H1 (cell line): ENCODE measurements at regions not wholly inside any gene's neighbourhood (a gene's known extent, or its start where the extent isn't known, plus 50 kb on each side); places are given as distances from the start of the nearest gene placed in this dataset.

Experiments
- CTCF ChIA-PET: fragments of 300-600 bp; sonication (Branson Sonifier 250); formaldehyde crosslinking; loops from one replicate; lab custom pipeline; 2021; ENCODE audit not compliant: partially characterized antibody; lab: Charles Lee
- POLR2A ChIA-PET: fragments of 300-600 bp; sonication (Branson Sonifier 250); formaldehyde crosslinking; loops from one replicate; lab custom pipeline; 2021; ENCODE audit warnings: inconsistent platforms; ENCODE audit not compliant: partially characterized antibody; lab: Charles Lee
- DNase-seq, 2 experiments: peaks; one replicate each; pipeline versions ENCODE4 v3.0.0 to v3.0.0-alpha.2; 2010 to 2022; ENCODE audit warnings: low spot score in 2 of 2, low read depth in 1 of 2, mixed read lengths in 1 of 2
- FAIRE-seq: peaks from 2 replicates; lab custom pipeline; 2011; peaks lifted over from hg19 to GRCh38; lab: Jason Lieb, UNC
- H2AFZ ChIP-seq: 2 replicates; pipeline ENCODE4 v1.8.1; 2012; ENCODE audit warnings: low read length, inconsistent platforms
- H2AK5ac ChIP-seq: 2 replicates; pipeline ENCODE4 v1.6.1; 2013; ENCODE audit warnings: low read depth, low read length
- H2BK120ac ChIP-seq: replicated peaks from 2 replicates; pipeline ENCODE3; 2013; ENCODE audit warnings: low read depth, low read length, inconsistent platforms
- H2BK12ac ChIP-seq: 2 replicates; pipeline ENCODE4 v1.6.1; 2013; ENCODE audit warnings: low read depth, low read length
- H2BK15ac ChIP-seq: 2 replicates; pipeline ENCODE4 v1.6.1; 2013; ENCODE audit warnings: low read length
- H2BK20ac ChIP-seq: 2 replicates; pipeline ENCODE4 v1.6.1; 2013; ENCODE audit warnings: low read length
- H2BK5ac ChIP-seq: 2 replicates; pipeline ENCODE4 v1.6.1; 2013; ENCODE audit warnings: low read depth, low read length
- H3K14ac ChIP-seq: 2 replicates; pipeline ENCODE4 v1.6.1; 2013; ENCODE audit warnings: inconsistent platforms; ENCODE audit not compliant: insufficient read length
- H3K18ac ChIP-seq: 2 replicates; pipeline ENCODE4 v1.6.1; 2013; ENCODE audit warnings: low read length; ENCODE audit errors: extremely low read depth
- H3K23ac ChIP-seq: 2 replicates; pipeline ENCODE4 v1.6.1; 2013; ENCODE audit warnings: inconsistent platforms; ENCODE audit not compliant: insufficient read length
- H3K23me2 ChIP-seq: 2 replicates; pipeline ENCODE4 v1.6.1; 2013; ENCODE audit warnings: low read depth, low read length
- H3K27ac ChIP-seq: 2 replicates; pipeline ENCODE4 v1.6.1; 2011; ENCODE audit warnings: low read depth, low read length, inconsistent platforms
- H3K27me3 ChIP-seq, 4 experiments: replicated peaks in 1 of 4; 1 replicate in 1 of 4; 2 replicates in 3 of 4; pipeline versions ENCODE4 v1.6.1 to v1.8.1; 2011 to 2013; ENCODE audit warnings: low read length in 3 of 4, mild to moderate bottlenecking in 3 of 4, inconsistent platforms in 2 of 4, mixed read lengths in 2 of 4, moderate library complexity in 1 of 4; ENCODE audit not compliant: control insufficient read depth in 3 of 4, insufficient read depth in 3 of 4; ENCODE audit errors: extremely low read depth in 1 of 4
- H3K36me3 ChIP-seq, 4 experiments: 2 replicates each; pipeline versions ENCODE4 v1.6.1 to v1.8.1; 2011 to 2013; ENCODE audit warnings: mild to moderate bottlenecking in 4 of 4, low read length in 3 of 4, moderate library complexity in 2 of 4, control low read depth in 1 of 4, inconsistent platforms in 1 of 4; ENCODE audit not compliant: insufficient read depth in 4 of 4, control insufficient read depth in 2 of 4
- H3K4ac ChIP-seq: replicated peaks from 2 replicates; pipeline ENCODE3; 2013; ENCODE audit warnings: low read length, low read depth, mixed read lengths, inconsistent platforms; ENCODE audit not compliant: insufficient read length
- H3K4me1 ChIP-seq, 4 experiments: replicated peaks in 1 of 4; 1 replicate in 1 of 4; 2 replicates in 3 of 4; pipeline versions ENCODE4 v1.6.1 to v1.8.1; 2011 to 2013; ENCODE audit warnings: low read length in 3 of 4, inconsistent platforms in 2 of 4, mixed read lengths in 1 of 4; ENCODE audit not compliant: insufficient read depth in 4 of 4, control insufficient read depth in 3 of 4
- H3K4me2 ChIP-seq, 2 experiments: 2 replicates each; pipeline versions ENCODE4 v1.6.1 to v1.8.1; 2011 to 2013; ENCODE audit warnings: low read depth in 2 of 2, low read length in 2 of 2, control low read depth in 1 of 2, inconsistent platforms in 1 of 2, mild to moderate bottlenecking in 1 of 2; ENCODE audit not compliant: insufficient read depth in 1 of 2
- H3K4me3 ChIP-seq, 4 experiments: fragments of 200-600, 300-600 bp in 1 of 4; sonication (generic), shearing (Covaris generic), sonication (Bioruptor Twin) in 1 of 4; 2 replicates each; pipeline versions ENCODE4 v1.5.1 to v1.8.1; 2011 to 2016; ENCODE audit warnings: low read length in 4 of 4, low read depth in 3 of 4, control low read depth in 2 of 4, inconsistent platforms in 2 of 4, mild to moderate bottlenecking in 2 of 4, mixed read lengths in 1 of 4, moderate library complexity in 1 of 4; ENCODE audit not compliant: insufficient read depth in 2 of 4; ENCODE audit errors: extremely low read depth in 1 of 4
- H3K56ac ChIP-seq: replicated peaks from 2 replicates; pipeline ENCODE3; 2013; ENCODE audit warnings: low read depth, mild to moderate bottlenecking, mixed read lengths, low read length, inconsistent platforms; ENCODE audit not compliant: insufficient read length
- H3K79me1 ChIP-seq: 2 replicates; pipeline ENCODE4 v1.6.1; 2013; ENCODE audit warnings: low read depth, low read length, control low read depth
- H3K79me2 ChIP-seq, 2 experiments: 2 replicates each; pipeline versions ENCODE4 v1.6.1 to v1.8.1; 2012 to 2013; ENCODE audit warnings: low read length in 2 of 2, mild to moderate bottlenecking in 2 of 2, inconsistent platforms in 1 of 2; ENCODE audit not compliant: insufficient read depth in 2 of 2, control insufficient read depth in 1 of 2
- H3K9ac ChIP-seq, 4 experiments: replicated peaks in 1 of 4; 1 replicate in 1 of 4; 2 replicates in 3 of 4; pipeline versions ENCODE4 v1.6.1 to v1.8.1; 2011 to 2013; ENCODE audit warnings: low read depth in 3 of 4, low read length in 3 of 4, control low read depth in 2 of 4, mild to moderate bottlenecking in 2 of 4, moderate library complexity in 2 of 4, inconsistent platforms in 1 of 4; ENCODE audit errors: extremely low read depth in 1 of 4
- H3K9me3 ChIP-seq, 2 experiments: 2 replicates each; pipeline versions ENCODE4 v1.6.1 to v1.8.1; 2012 to 2013; ENCODE audit warnings: mild to moderate bottlenecking in 2 of 2, moderate library complexity in 2 of 2, control low read depth in 1 of 2, inconsistent platforms in 1 of 2, low read depth in 1 of 2, low read length in 1 of 2, mixed read lengths in 1 of 2; ENCODE audit not compliant: insufficient read depth in 2 of 2
- H4K20me1 ChIP-seq, 2 experiments: replicated peaks in 1 of 2; 2 replicates each; pipeline versions ENCODE3 to v1.8.1; 2011 to 2013; ENCODE audit warnings: inconsistent platforms in 2 of 2, low read length in 2 of 2, mild to moderate bottlenecking in 1 of 2; ENCODE audit not compliant: insufficient read depth in 2 of 2, control insufficient read depth in 1 of 2
- H4K5ac ChIP-seq: 2 replicates; pipeline ENCODE4 v1.6.1; 2013; ENCODE audit warnings: low read length, low read depth, mixed read lengths, inconsistent platforms; ENCODE audit not compliant: insufficient read length
- H4K8ac ChIP-seq: 2 replicates; pipeline ENCODE4 v1.8.0; 2013; ENCODE audit warnings: mild to moderate bottlenecking, moderate library complexity, low read length, inconsistent platforms; ENCODE audit not compliant: insufficient read depth; ENCODE audit errors: extremely low read depth
- H4K91ac ChIP-seq: replicated peaks from 2 replicates; pipeline ENCODE3; 2013; ENCODE audit warnings: low read length, mixed read lengths, inconsistent platforms; ENCODE audit not compliant: insufficient read length
- BCL11A ChIP-seq, 2 experiments: IDR thresholded peaks; one replicate each; pipeline ENCODE4 v1.6.1; 2011; ENCODE audit warnings: low read depth in 2 of 2, low read length in 2 of 2, mild to moderate bottlenecking in 2 of 2
- CBX8 ChIP-seq: fragments of 300-800, 300-1000 bp; sonication (generic); IDR thresholded peaks from 2 replicates; pipeline ENCODE4 v1.7.1; 2016; ENCODE audit warnings: low read depth, low read length, borderline replicate concordance
- FOSL1 ChIP-seq: IDR thresholded peaks from 2 replicates; pipeline ENCODE4 v1.6.1; 2011; ENCODE audit warnings: mild to moderate bottlenecking, low read depth, low read length, moderate library complexity; ENCODE audit not compliant: insufficient read depth
- GTF2F1 ChIP-seq: IDR thresholded peaks from 2 replicates; pipeline ENCODE4 v1.6.1; 2012; ENCODE audit warnings: low read depth, low read length, improper control_type of control experiment, borderline replicate concordance
- JUND ChIP-seq: IDR thresholded peaks from 2 replicates; pipeline ENCODE4 v1.6.1; 2011; ENCODE audit warnings: mild to moderate bottlenecking, improper control_type of control experiment, low read length
- MAFK ChIP-seq: IDR thresholded peaks from 2 replicates; pipeline ENCODE4 v1.6.1; 2012; ENCODE audit warnings: low read depth, mild to moderate bottlenecking, improper control_type of control experiment, low read length
- MAX ChIP-seq: IDR thresholded peaks from 2 replicates; pipeline ENCODE4 v1.6.1; 2012; ENCODE audit warnings: inconsistent platforms
- NANOG ChIP-seq: IDR thresholded peaks from 2 replicates; pipeline ENCODE4 v1.6.1; 2011; ENCODE audit warnings: low read length, low read depth, mild to moderate bottlenecking, inconsistent platforms; ENCODE audit not compliant: insufficient read depth, poor library complexity, severe bottlenecking
- NRF1 ChIP-seq: IDR thresholded peaks from 2 replicates; pipeline ENCODE4 v1.6.1; 2011; ENCODE audit warnings: mild to moderate bottlenecking, low read depth, low read length, improper control_type of control experiment
- POU5F1 ChIP-seq: IDR thresholded peaks from 2 replicates; pipeline ENCODE4 v1.6.1; 2011; ENCODE audit warnings: low read depth, mild to moderate bottlenecking, low read length, moderate library complexity
- RAD21 ChIP-seq, 2 experiments: IDR thresholded peaks in 1 of 2; conservative IDR thresholded peaks in 1 of 2; 2 replicates each; pipeline ENCODE4 v1.6.1; 2011; ENCODE audit warnings: low read depth in 2 of 2, low read length in 2 of 2, improper control_type of control experiment in 1 of 2, inconsistent platforms in 1 of 2, mild to moderate bottlenecking in 1 of 2, moderate library complexity in 1 of 2
- SIN3A ChIP-seq, 2 experiments: IDR thresholded peaks in 1 of 2; conservative IDR thresholded peaks in 1 of 2; 2 replicates each; pipeline ENCODE4 v1.6.1; 2011 to 2012; ENCODE audit warnings: low read length in 2 of 2, improper control_type of control experiment in 1 of 2, low read depth in 1 of 2, mild to moderate bottlenecking in 1 of 2
- SP2 ChIP-seq: IDR thresholded peaks from 2 replicates; pipeline ENCODE4 v1.6.1; 2012; ENCODE audit warnings: mild to moderate bottlenecking, low read length, inconsistent platforms
- SP4 ChIP-seq: IDR thresholded peaks from 2 replicates; pipeline ENCODE4 v1.6.1; 2012; ENCODE audit warnings: low read length, inconsistent platforms
- ZNF274 ChIP-seq: IDR thresholded peaks from 2 replicates; pipeline ENCODE4 v1.7.0; 2012; ENCODE audit warnings: low read length, borderline replicate concordance; ENCODE audit errors: extremely low read depth
- WGBS, 2 experiments: shearing (Covaris generic) in 1 of 2; methylation state at CpG; one replicate each; pipeline versions ENCODE4 v1.1.6 to v1.1.7; 2013 to 2015; ENCODE audit warnings: low lambda C conversion rate in 2 of 2, mixed read lengths in 2 of 2, inconsistent platforms in 1 of 2, low coverage in 1 of 2, missing lambda C conversion rate in 1 of 2; ENCODE audit not compliant: insufficient replicate concordance in 2 of 2, insufficient coverage in 1 of 2, insufficient read length in 1 of 2; ENCODE audit errors: extremely low coverage in 1 of 2, missing lambda C conversion rate in 1 of 2; 5-methylcytosine and 5-hydroxymethylcytosine counted together

- Histone ChIP-seq H2BK20ac (no peak overlapping the region), H3K18ac (no peak overlapping the region), H3K14ac (no peak overlapping the region), H3K4ac (no peak overlapping the region), H4K8ac (no peak overlapping the region), H2AFZ (no peak overlapping the region), H3K79me1 (no peaks in the 10 kb centered on the region), H3K23ac (no peak overlapping the region), H4K5ac (no peak overlapping the region), H4K91ac (no peak overlapping the region), H2BK120ac (no peak overlapping the region), H2BK5ac (no peak overlapping the region), H2BK15ac (no peak overlapping the region), H3K79me2 (no peaks in the 10 kb centered on the region), H2BK12ac (no peak overlapping the region), H4K20me1 (no peaks in the 10 kb centered on the region), H3K9me3 (no peaks in the 10 kb centered on the region), H3K56ac (no peak overlapping the region), H3K9ac (no peak overlapping the region), H3K27me3 (no peaks in the 10 kb centered on the region), H3K4me2 (no peak overlapping the region), H3K4me3 (no peak overlapping the region), H3K23me2 (no peaks in the 10 kb centered on the region), H2AK5ac (no peak overlapping the region), H3K36me3 (no peaks in the 10 kb centered on the region), H3K27ac (no peak overlapping the region), H3K4me1 (no peaks in the 10 kb centered on the region)
- no peak for FAIRE-seq
- 96% methylated on average over 6 of the region's 6 CpGs; no CpG with 5 or more reads in 1 of the 2 experiments for WGBS, 2 experiments
- DNase-seq: no peak
- CTCF ChIA-PET: interaction anchor here (0.8 to 2.0 kb wide), 4 partner anchors 9 to 93 kb away, joined by 3 to 6 read pairs (median 5); no protein-coding TSS in a partner anchor
- POLR2A ChIA-PET: no interaction called here
- TF ChIP-seq ZNF274 (no peak), MAX (no peak), CBX8 (no peak), FOSL1 (no peak), BCL11A (IDR thresholded peaks at IDR 0.05; ENCODE audit: low read depth in 2 of 2, low read length in 2 of 2) (no peak), POU5F1 (no peak), JUND (no peak), RAD21 (IDR thresholded peaks at IDR 0.05 in 1 of 2, conservative IDR thresholded peaks at IDR 0.05 in 1 of 2; ENCODE audit: low read depth in 2 of 2, low read length in 2 of 2) (no peak), SP2 (no peak), NANOG (no peak), SIN3A (conservative IDR thresholded peaks at IDR 0.05 in 1 of 2, IDR thresholded peaks at IDR 0.05 in 1 of 2; ENCODE audit: low read depth in 1 of 2, low read length in 2 of 2) (no peak), NRF1 (no peak), GTF2F1 (no peak), SP4 (no peak), MAFK (no peak)
Measured at GRCh38 chr7:116142850-116143249, 67.5 kb upstream of the TES start.
